ENCODE measurements at regions not wholly inside any gene's neighbourhood (a gene's known extent, or its start where the extent isn't known, plus 50 kb on each side); places are given as distances from the start of the nearest gene placed in this dataset.

- TF ChIP-seq CTCF (IDR thresholded peaks at IDR 0.05) (no peak), POLR2A (IDR thresholded peaks at IDR 0.05) (no peak), EP300 (IDR thresholded peaks at IDR 0.05) (no peak), POLR2AphosphoS5 (IDR thresholded peaks at IDR 0.05) (no peak)
Measured at GRCh38 chrX:149374751-149375150, 130.4 kb downstream of the IDS start.
